Left ventricle myocardium inferior (tissue), 1 donor: ENCODE measurements at regions not wholly inside any gene's neighbourhood (a gene's known extent, or its start where the extent isn't known, plus 50 kb on each side); places are given as distances from the start of the nearest gene placed in this dataset.

ENCODE experiments used
- DNase-seq: peaks from one replicate; pipeline ENCODE4 v3.0.0-alpha.2; 2020
- H3K27ac ChIP-seq: fragments of 200-600 bp; replicated peaks from 2 replicates; pipeline ENCODE4 v1.8.0; 2021
- H3K27me3 ChIP-seq: fragments of 200-600 bp; 2 replicates; pipeline ENCODE4 v1.8.0; 2021; ENCODE audit warnings: low read depth
- H3K36me3 ChIP-seq: fragments of 200-600 bp; 2 replicates; pipeline ENCODE4 v1.8.0; 2021
- H3K4me1 ChIP-seq: fragments of 200-600 bp; 2 replicates; pipeline ENCODE4 v1.8.0; 2021
- H3K4me3 ChIP-seq: fragments of 200-600 bp; 2 replicates; pipeline ENCODE4 v1.8.0; 2021; ENCODE audit warnings: mild to moderate bottlenecking, moderate library complexity
- H3K9me3 ChIP-seq: fragments of 200-600 bp; replicated peaks from 2 replicates; pipeline ENCODE4 v1.8.0; 2021
- intact Hi-C: fragments of 100-400 bp; cut with micrococcal nuclease; formaldehyde crosslinking; loops from one replicate; pipeline ENCODE4 v1.11.0; 2022
- TF ChIP-seq, protein P1 (sequence below): fragments of 200-600 bp; IDR thresholded peaks from 2 replicates; pipeline ENCODE4 v1.8.0; 2021; ENCODE audit warnings: antibody characterized with exemption, mild to moderate bottlenecking, borderline replicate concordance
- donor health status: DM: no; HTN: yes; CAD: no; lungs with severe emphysema.

DNA sequence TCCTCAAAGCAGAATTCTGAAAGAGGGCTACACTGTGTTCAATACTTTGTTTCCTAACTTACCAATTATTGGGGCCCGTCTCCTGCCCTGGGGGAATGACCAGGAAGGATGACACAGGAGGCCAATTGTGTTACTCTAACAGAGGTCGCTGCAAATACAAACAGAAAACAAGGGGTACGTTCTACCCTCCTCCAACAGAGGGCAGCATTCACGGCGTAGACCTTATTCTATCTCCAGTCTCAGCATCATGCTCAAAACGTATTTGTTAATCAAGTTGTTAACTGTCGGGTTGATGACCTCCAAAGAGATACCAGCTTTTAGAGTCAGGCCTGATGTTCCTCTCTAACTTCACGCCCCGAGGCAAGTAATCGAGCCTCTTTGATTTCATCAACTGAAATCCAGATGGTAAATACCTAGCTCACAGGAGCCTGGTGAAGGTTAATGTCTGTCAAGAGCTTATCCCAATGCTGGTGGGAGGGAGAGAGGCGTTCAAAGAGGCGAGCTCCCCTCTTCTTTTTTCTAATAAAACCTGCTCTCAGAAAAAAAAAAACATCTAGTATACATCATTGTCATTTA lies 181.0 kb upstream of the KCNIP4 start:
- H3K36me3 ChIP-seq = no peaks in the 10 kb centered on the region
- intact Hi-C loops = no loop called here
- TF ChIP-seq, protein P1, sequence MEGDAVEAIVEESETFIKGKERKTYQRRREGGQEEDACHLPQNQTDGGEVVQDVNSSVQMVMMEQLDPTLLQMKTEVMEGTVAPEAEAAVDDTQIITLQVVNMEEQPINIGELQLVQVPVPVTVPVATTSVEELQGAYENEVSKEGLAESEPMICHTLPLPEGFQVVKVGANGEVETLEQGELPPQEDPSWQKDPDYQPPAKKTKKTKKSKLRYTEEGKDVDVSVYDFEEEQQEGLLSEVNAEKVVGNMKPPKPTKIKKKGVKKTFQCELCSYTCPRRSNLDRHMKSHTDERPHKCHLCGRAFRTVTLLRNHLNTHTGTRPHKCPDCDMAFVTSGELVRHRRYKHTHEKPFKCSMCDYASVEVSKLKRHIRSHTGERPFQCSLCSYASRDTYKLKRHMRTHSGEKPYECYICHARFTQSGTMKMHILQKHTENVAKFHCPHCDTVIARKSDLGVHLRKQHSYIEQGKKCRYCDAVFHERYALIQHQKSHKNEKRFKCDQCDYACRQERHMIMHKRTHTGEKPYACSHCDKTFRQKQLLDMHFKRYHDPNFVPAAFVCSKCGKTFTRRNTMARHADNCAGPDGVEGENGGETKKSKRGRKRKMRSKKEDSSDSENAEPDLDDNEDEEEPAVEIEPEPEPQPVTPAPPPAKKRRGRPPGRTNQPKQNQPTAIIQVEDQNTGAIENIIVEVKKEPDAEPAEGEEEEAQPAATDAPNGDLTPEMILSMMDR = peak; percentile 47

DNA sequence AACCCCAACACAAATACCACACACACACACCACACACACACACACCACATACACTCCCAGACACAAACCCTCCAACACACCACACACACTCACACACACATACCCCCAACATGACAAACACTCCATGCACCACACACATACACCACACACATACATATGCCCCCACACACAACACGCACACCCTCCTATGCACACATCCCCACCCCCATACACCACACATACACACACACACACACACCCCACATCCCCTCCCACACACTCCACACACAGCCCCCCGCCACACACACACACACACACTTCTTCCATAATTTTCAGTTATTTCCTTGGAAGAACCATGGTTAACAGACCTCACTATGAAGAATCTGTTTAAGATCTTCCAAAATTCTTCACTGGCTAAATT lies 173.5 kb upstream of the KCNIP4 start:
- TF ChIP-seq, protein P1 = no peak
- intact Hi-C loops = no loop called here
- H3K9me3 ChIP-seq = peaks cover 29% of the 10 kb centered on the region

More for the DNA sequence above, 181.0 kb upstream of the KCNIP4 start:
- Histone ChIP-seq H3K27ac (no peak overlapping the region), H3K9me3 (peaks cover 9% of the 10 kb centered on the region), H3K27me3 (no peaks in the 10 kb centered on the region), H3K4me3 (no peak overlapping the region), H3K4me1 (no peaks in the 10 kb centered on the region)
- no peak for DNase-seq

DNA sequence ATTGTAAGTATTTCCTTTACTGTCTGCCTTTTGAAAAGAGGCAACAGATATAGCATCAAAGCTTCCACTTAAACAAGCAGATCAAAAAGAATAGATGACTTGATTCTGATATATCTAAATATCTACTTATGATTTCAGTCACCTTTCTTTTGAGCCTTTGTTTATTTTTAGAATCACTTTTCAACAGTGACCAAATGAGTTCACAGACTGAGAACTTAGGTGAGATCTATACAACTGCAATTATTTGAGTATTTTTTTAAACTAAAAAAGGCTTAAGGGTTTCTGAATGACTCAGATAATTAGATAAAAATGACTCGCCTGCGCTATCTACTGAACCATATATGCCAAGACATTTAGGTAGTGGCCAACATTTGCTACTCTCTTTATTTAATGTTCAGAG lies 166.7 kb upstream of the KCNIP4 start:
- Histone ChIP-seq H3K4me3 (no peak overlapping the region), H3K9me3 (no peaks in the 10 kb centered on the region), H3K36me3 (no peaks in the 10 kb centered on the region), H3K27ac (no peak overlapping the region), H3K27me3 (no peaks in the 10 kb centered on the region), H3K4me1 (no peaks in the 10 kb centered on the region)
- TF ChIP-seq, protein P1 = no peak
- no peak for DNase-seq
- intact Hi-C loops = no loop called here

More for the DNA sequence above, 173.5 kb upstream of the KCNIP4 start:
- no peaks in the 10 kb centered on the region for H3K36me3 ChIP-seq
- H3K4me3 ChIP-seq = no peak overlapping the region
- no peak overlapping the region for H3K27ac ChIP-seq
- no peak for DNase-seq
- H3K4me1 ChIP-seq = no peaks in the 10 kb centered on the region
- H3K27me3 ChIP-seq = no peaks in the 10 kb centered on the region

DNA sequence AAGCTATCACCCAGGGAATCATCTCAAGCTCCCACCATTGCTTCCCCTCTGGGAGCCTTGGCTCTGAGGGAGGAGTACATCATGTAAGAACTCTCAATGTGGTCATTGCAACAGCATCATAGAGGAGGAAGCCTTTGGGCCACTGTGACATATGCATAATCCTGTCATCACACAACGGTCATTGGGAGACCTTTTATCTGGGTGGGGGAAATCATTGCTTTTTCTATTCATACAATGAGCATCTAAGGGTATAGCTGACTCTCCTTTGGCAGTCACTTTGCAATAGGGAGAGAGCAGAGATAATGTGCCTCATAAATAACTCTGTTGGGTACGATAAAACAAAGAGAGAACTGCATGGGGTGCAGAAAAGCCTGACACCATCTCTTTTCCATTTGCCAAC lies 155.2 kb upstream of the KCNIP4 start:
- H3K36me3 ChIP-seq = no peaks in the 10 kb centered on the region
- no peak overlapping the region for H3K27ac ChIP-seq
- H3K27me3 ChIP-seq = no peaks in the 10 kb centered on the region
- TF ChIP-seq, protein P1 = no peak
- no peaks in the 10 kb centered on the region for H3K4me1 ChIP-seq
- no peak overlapping the region for H3K4me3 ChIP-seq
- H3K9me3 ChIP-seq = peaks cover 10% of the 10 kb centered on the region
- DNase-seq = no peak
- intact Hi-C loops = no loop called here

DNA sequence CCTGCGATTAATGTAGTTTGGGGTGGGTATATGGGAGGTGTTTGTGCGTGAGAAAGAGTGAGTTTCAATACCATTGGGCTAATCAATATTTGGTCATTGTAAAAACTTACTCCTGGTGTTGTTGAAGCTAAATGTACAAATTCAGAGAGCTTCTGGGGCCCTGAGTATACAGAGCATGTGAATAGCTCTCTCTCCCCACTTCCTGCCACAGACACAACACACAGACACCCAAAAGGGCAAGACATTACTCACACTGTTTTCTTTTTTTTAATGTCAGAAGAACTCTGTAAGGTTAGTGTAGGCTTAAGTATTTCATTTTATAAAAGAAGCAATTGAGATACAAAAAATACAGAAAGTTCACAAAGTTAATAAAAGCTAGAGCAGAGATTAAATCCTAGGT lies 151.3 kb upstream of the KCNIP4 start:
- Histone ChIP-seq H3K36me3 (no peaks in the 10 kb centered on the region), H3K27ac (no peak overlapping the region), H3K9me3 (no peaks in the 10 kb centered on the region), H3K4me1 (no peaks in the 10 kb centered on the region), H3K4me3 (no peak overlapping the region), H3K27me3 (no peaks in the 10 kb centered on the region)
- DNase-seq = no peak
- intact Hi-C loops = no loop called here
- TF ChIP-seq, protein P1 = no peak

DNA sequence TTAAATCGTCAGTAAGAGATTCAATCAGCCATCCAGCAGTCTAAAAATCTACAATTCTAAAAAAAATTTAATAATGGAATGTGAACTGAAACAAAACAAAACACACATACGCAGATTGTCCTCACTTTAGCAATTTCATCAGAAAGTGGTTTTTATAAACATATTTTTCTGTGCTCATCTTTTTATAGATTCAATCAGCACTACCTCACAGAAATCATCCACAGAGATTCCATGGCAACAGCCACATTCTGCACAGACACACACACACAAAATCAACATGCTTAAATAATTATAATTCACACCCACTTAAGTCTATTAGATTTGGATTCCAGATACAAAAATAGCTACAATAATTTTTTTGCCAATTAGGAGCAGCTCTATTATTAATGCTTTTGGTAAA lies 149.0 kb upstream of the KCNIP4 start:
- no peaks in the 10 kb centered on the region for H3K36me3 ChIP-seq
- H3K9me3 ChIP-seq = no peaks in the 10 kb centered on the region
- no peaks in the 10 kb centered on the region for H3K4me1 ChIP-seq
- no peaks in the 10 kb centered on the region for H3K27me3 ChIP-seq
- DNase-seq = no peak
- no peak overlapping the region for H3K4me3 ChIP-seq
- TF ChIP-seq, protein P1 = no peak
- intact Hi-C loops = no loop called here
- no peak overlapping the region for H3K27ac ChIP-seq
